RWPE1 (cell line): ENCODE measurements at regions not wholly inside any gene's neighbourhood (a gene's known extent, or its start where the extent isn't known, plus 50 kb on each side); places are given as distances from the start of the nearest gene placed in this dataset.

Experiments used
- CTCF ChIA-PET: fragments of 350-600 bp; sonication (Branson Sonifier 250); formaldehyde crosslinking; extraction: SDS; loops from one replicate; lab custom pipeline; 2021; lab: Yijun Ruan, JAX
- POLR2A ChIA-PET: fragments of 400-600 bp; formaldehyde crosslinking; extraction: SDS; loops from one replicate; lab custom pipeline; 2020; ENCODE audit warnings: antibody characterized with exemption; ENCODE audit not compliant: low non-redundant PET; lab: Yijun Ruan, JAX
- DNase-seq: peaks from one replicate; pipeline ENCODE4 v3.0.0; 2012; ENCODE audit warnings: low spot score
- H3K27ac ChIP-seq: fragments of 450-650 bp; 2 replicates; pipeline ENCODE4 v1.5.1; 2017
- CTCF ChIP-seq: fragments of 450-650 bp; conservative IDR thresholded peaks from 2 replicates; pipeline ENCODE4 v1.5.1; 2017; ENCODE audit warnings: low read depth, mild to moderate bottlenecking

GRCh38 chr7:142604671-142605070 lies 144.6 kb upstream of the PRSS1 start:
- no peak overlapping the region for H3K27ac ChIP-seq
- ChIA-PET CTCF (interaction anchor here (0.7 to 1.6 kb wide), 5 partner anchors 10 to 591 kb away, joined by 3 to 15 read pairs (median 5); no protein-coding TSS in a partner anchor), POLR2A (no interaction called here)
- no peak for TF ChIP-seq CTCF
- no peak for DNase-seq

- ChIA-PET CTCF (interaction anchor here (0.7 to 1.6 kb wide), 5 partner anchors 10 to 591 kb away, joined by 3 to 15 read pairs (median 5); no protein-coding TSS in a partner anchor), POLR2A (no interaction called here)
- TF ChIP-seq CTCF: peak; percentile 94
- no peak overlapping the region for H3K27ac ChIP-seq
- DNase-seq: peak; percentile 65
Observed at GRCh38 chr7:142603870-142604448, 145.3 kb upstream of the PRSS1 start.

- ChIA-PET CTCF (interaction anchor here (0.6 kb wide), 2 partner anchors 400 to 1950 kb away, joined by 3 read pairs; no protein-coding TSS in a partner anchor), POLR2A (no interaction called here)
- no peak for DNase-seq
- TF ChIP-seq CTCF: no peak
- H3K27ac ChIP-seq: no peak overlapping the region
Observed at GRCh38 chr7:142602756-142603155, 146.5 kb upstream of the PRSS1 start.

GRCh38 chr7:142602183-142602582 lies 147.1 kb upstream of the PRSS1 start:
- ChIA-PET POLR2A (no interaction called here), CTCF (interaction anchor here (0.6 kb wide), 2 partner anchors 401 to 1950 kb away, joined by 3 read pairs; no protein-coding TSS in a partner anchor)
- TF ChIP-seq CTCF: no peak
- no peak for DNase-seq
- no peak overlapping the region for H3K27ac ChIP-seq

- no peak for TF ChIP-seq CTCF
- ChIA-PET CTCF (interaction anchor here (1.1 kb wide), 1 partner anchor 63 kb away, joined by 3 read pairs; no protein-coding TSS in a partner anchor), POLR2A (no interaction called here)
- no peak for DNase-seq
- no peak overlapping the region for H3K27ac ChIP-seq
Observed at GRCh38 chr7:142598297-142598696, 151.0 kb upstream of the PRSS1 start.

GRCh38 chr7:142597547-142597946 lies 151.7 kb upstream of the PRSS1 start:
- CTCF ChIA-PET: interaction anchor here (1.1 kb wide), 1 partner anchor 63 kb away, joined by 3 read pairs; no protein-coding TSS in a partner anchor
- no peak for TF ChIP-seq CTCF
- POLR2A ChIA-PET: no interaction called here
- no peak overlapping the region for H3K27ac ChIP-seq
- DNase-seq: no peak
